DMS79 treated with DMSO at 0.1 percent for 48 hours (cell line): ENCODE measurements at regions not wholly inside any gene's neighbourhood (a gene's known extent, or its start where the extent isn't known, plus 50 kb on each side); places are given as distances from the start of the nearest gene placed in this dataset.

ENCODE experiments used
- DNase-seq: peaks from one replicate; lab custom pipeline; 2025; lab: John Stamatoyannopoulos, UW

GRCh38 chr11:115860246-115860645 is 356.0 kb upstream of the CADM1 start:
- DNase-seq = no peak

GRCh38 chr11:115848611-115849010 is 344.4 kb upstream of the CADM1 start:
- peak; percentile 31 for DNase-seq

GRCh38 chr11:115848080-115848479 is 343.9 kb upstream of the CADM1 start:
- no peak for DNase-seq

- DNase-seq = no peak
These were observed 341.7 kb upstream of the CADM1 start for GRCh38 chr11:115845872-115846271.

- DNase-seq = no peak
These were observed 339.5 kb upstream of the CADM1 start for GRCh38 chr11:115843685-115844084.

- DNase-seq = no peak
These were observed 338.9 kb upstream of the CADM1 start for GRCh38 chr11:115843111-115843510.

GRCh38 chr11:115820026-115820425 is 315.8 kb upstream of the CADM1 start:
- DNase-seq = no peak

- DNase-seq = no peak
These were observed 314.8 kb upstream of the CADM1 start for GRCh38 chr11:115819014-115819413.

GRCh38 chr11:115817844-115818468 is 313.7 kb upstream of the CADM1 start:
- no peak for DNase-seq

GRCh38 chr11:115808351-115808940 is 304.2 kb upstream of the CADM1 start:
- DNase-seq = no peak

- no peak for DNase-seq
These were observed 301.8 kb upstream of the CADM1 start for GRCh38 chr11:115806056-115806455.

- DNase-seq = no peak
These were observed 299.0 kb upstream of the CADM1 start for GRCh38 chr11:115803073-115803740.

GRCh38 chr11:115802641-115803040 is 298.4 kb upstream of the CADM1 start:
- no peak for DNase-seq

- no peak for DNase-seq
These were observed 288.7 kb upstream of the CADM1 start for GRCh38 chr11:115792903-115793302.

GRCh38 chr11:115787302-115787701 is 283.1 kb upstream of the CADM1 start:
- DNase-seq = no peak

GRCh38 chr11:115784796-115785521 is 280.7 kb upstream of the CADM1 start:
- no peak for DNase-seq

GRCh38 chr11:115780646-115781362 is 276.6 kb upstream of the CADM1 start:
- no peak for DNase-seq

- no peak for DNase-seq
These were observed 274.9 kb upstream of the CADM1 start for GRCh38 chr11:115778928-115779650.

- no peak for DNase-seq
These were observed 272.7 kb upstream of the CADM1 start for GRCh38 chr11:115776916-115777315.

GRCh38 chr11:115775846-115776245 is 271.6 kb upstream of the CADM1 start:
- DNase-seq = no peak

- DNase-seq = no peak
These were observed 270.5 kb upstream of the CADM1 start for GRCh38 chr11:115774756-115775155.

GRCh38 chr11:115769891-115770290 is 265.7 kb upstream of the CADM1 start:
- DNase-seq = peak; percentile 29
